ENCODE measurements at regions not wholly inside any gene's neighbourhood (a gene's known extent, or its start where the extent isn't known, plus 50 kb on each side); places are given as distances from the start of the nearest gene placed in this dataset.

DNA sequence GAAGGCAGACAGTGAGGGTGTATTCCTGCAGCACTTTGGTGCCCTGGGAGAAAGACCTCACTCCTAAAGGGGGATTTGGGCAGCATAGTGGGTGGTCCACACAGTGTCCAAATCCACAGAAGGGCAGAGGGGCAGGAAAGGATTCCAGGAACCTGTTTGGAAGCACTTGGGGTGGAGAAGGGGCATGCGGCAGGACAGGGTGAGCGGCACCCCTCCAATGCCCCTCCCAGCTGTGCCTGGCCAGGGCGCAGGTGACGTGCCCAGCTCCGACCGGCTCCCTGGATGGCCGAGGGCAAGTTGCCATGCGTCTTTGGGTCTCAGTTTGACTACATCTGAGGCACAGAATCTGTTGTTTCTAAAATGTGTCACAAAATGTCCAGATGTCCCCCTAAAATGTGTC is 66.5 kb upstream of the HMX1 start:
- TF ChIP-seq, protein P1, sequence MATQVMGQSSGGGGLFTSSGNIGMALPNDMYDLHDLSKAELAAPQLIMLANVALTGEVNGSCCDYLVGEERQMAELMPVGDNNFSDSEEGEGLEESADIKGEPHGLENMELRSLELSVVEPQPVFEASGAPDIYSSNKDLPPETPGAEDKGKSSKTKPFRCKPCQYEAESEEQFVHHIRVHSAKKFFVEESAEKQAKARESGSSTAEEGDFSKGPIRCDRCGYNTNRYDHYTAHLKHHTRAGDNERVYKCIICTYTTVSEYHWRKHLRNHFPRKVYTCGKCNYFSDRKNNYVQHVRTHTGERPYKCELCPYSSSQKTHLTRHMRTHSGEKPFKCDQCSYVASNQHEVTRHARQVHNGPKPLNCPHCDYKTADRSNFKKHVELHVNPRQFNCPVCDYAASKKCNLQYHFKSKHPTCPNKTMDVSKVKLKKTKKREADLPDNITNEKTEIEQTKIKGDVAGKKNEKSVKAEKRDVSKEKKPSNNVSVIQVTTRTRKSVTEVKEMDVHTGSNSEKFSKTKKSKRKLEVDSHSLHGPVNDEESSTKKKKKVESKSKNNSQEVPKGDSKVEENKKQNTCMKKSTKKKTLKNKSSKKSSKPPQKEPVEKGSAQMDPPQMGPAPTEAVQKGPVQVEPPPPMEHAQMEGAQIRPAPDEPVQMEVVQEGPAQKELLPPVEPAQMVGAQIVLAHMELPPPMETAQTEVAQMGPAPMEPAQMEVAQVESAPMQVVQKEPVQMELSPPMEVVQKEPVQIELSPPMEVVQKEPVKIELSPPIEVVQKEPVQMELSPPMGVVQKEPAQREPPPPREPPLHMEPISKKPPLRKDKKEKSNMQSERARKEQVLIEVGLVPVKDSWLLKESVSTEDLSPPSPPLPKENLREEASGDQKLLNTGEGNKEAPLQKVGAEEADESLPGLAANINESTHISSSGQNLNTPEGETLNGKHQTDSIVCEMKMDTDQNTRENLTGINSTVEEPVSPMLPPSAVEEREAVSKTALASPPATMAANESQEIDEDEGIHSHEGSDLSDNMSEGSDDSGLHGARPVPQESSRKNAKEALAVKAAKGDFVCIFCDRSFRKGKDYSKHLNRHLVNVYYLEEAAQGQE (IDR thresholded peaks at IDR 0.05; ENCODE audit: insufficient replicate concordance, low read depth) = no peak
- no peak for TF ChIP-seq POLR2AphosphoS5 (IDR thresholded peaks at IDR 0.05; ENCODE audit: low read depth)
- TF ChIP-seq, protein P2, sequence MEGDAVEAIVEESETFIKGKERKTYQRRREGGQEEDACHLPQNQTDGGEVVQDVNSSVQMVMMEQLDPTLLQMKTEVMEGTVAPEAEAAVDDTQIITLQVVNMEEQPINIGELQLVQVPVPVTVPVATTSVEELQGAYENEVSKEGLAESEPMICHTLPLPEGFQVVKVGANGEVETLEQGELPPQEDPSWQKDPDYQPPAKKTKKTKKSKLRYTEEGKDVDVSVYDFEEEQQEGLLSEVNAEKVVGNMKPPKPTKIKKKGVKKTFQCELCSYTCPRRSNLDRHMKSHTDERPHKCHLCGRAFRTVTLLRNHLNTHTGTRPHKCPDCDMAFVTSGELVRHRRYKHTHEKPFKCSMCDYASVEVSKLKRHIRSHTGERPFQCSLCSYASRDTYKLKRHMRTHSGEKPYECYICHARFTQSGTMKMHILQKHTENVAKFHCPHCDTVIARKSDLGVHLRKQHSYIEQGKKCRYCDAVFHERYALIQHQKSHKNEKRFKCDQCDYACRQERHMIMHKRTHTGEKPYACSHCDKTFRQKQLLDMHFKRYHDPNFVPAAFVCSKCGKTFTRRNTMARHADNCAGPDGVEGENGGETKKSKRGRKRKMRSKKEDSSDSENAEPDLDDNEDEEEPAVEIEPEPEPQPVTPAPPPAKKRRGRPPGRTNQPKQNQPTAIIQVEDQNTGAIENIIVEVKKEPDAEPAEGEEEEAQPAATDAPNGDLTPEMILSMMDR (IDR thresholded peaks at IDR 0.05; ENCODE audit: insufficient read depth, low read length) = no peak
- TF ChIP-seq SPI1 (IDR thresholded peaks at IDR 0.05; ENCODE audit: borderline replicate concordance, low read depth) = no peak
- no peak for TF ChIP-seq GABPA (IDR thresholded peaks at IDR 0.05; ENCODE audit: low read depth)

DNA sequence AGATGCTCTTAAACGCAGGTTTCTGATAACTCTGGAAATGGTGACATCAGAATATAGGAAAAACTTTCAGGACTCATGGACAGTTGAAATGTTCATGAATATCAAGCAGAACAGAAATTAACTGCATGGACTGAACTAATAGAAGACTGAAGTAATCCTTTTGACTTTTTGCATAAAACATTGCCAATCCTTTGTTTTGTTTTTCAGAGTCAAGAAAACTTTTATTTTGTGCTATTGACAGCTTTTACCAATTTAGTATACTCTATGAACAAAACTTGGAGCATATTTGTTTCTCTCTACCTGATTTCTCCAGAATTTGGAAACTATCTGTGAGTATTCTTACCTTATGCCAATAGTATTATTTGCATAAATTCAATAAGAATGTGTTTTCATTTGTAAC is 61.2 kb upstream of the HMX1 start:
- H3K4me3 ChIP-seq (replicated peaks; ENCODE audit: insufficient read depth, low read length) = no peak overlapping the region
- TF ChIP-seq SPI1 (IDR thresholded peaks at IDR 0.05; ENCODE audit: borderline replicate concordance, low read depth) = no peak
- TF ChIP-seq, protein P1 (IDR thresholded peaks at IDR 0.05; ENCODE audit: insufficient replicate concordance, low read depth) = no peak
- TF ChIP-seq, protein P2 (IDR thresholded peaks at IDR 0.05; ENCODE audit: insufficient read depth, low read length) = no peak
- TF ChIP-seq GABPA (IDR thresholded peaks at IDR 0.05; ENCODE audit: low read depth) = no peak
- TF ChIP-seq POLR2AphosphoS5 (IDR thresholded peaks at IDR 0.05; ENCODE audit: low read depth) = no peak

More for the DNA sequence above, 66.5 kb upstream of the HMX1 start:
- Histone ChIP-seq H3K27ac (replicated peaks) (no peak overlapping the region), H3K4me3 (replicated peaks; ENCODE audit: insufficient read depth, low read length) (no peak overlapping the region), H3K27me3 (ENCODE audit: insufficient read depth, poor library complexity, severe bottlenecking) (no peaks in the 10 kb centered on the region)
- no peak for DNase-seq (ENCODE audit: low read depth in 1 of 2, low spot score in 1 of 2)

DNA sequence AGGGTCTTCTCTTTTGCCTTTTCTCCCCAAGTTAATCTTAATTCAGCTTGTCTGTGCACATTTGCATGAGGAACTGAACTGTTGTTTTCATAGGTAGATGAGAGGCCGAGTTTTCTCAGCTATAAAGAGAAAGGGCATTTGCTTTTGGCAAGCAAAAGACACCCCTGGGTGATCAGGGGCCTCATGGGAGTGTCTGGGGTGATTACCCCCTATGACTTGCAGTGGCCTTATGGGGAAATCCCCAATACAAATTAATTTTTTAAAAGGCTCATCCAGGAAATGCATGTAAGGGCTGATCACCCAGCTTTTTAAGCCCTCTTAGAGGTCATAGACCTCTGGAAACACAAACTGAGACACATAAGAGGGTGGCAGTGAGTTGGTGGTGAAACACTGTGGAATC is 56.4 kb upstream of the HMX1 start:
- H3K27ac ChIP-seq (replicated peaks) = no peak overlapping the region
- TF ChIP-seq GABPA (IDR thresholded peaks at IDR 0.05; ENCODE audit: low read depth) (no peak), SPI1 (IDR thresholded peaks at IDR 0.05; ENCODE audit: borderline replicate concordance, low read depth) (no peak), POLR2AphosphoS5 (IDR thresholded peaks at IDR 0.05; ENCODE audit: low read depth) (no peak)
- TF ChIP-seq, protein P2 (IDR thresholded peaks at IDR 0.05; ENCODE audit: insufficient read depth, low read length) = no peak
- TF ChIP-seq, protein P1 (IDR thresholded peaks at IDR 0.05; ENCODE audit: insufficient replicate concordance, low read depth) = no peak

More for the DNA sequence above, 61.2 kb upstream of the HMX1 start:
- no peaks in the 10 kb centered on the region for H3K27me3 ChIP-seq (ENCODE audit: insufficient read depth, poor library complexity, severe bottlenecking)
- no peak overlapping the region for H3K27ac ChIP-seq (replicated peaks)
- DNase-seq (ENCODE audit: low read depth in 1 of 2, low spot score in 1 of 2) = no peak

More for the DNA sequence above, 56.4 kb upstream of the HMX1 start:
- no peak for DNase-seq (ENCODE audit: low read depth in 1 of 2, low spot score in 1 of 2)
- no peak overlapping the region for H3K4me3 ChIP-seq (replicated peaks; ENCODE audit: insufficient read depth, low read length)
- H3K27me3 ChIP-seq (ENCODE audit: insufficient read depth, poor library complexity, severe bottlenecking) = no peaks in the 10 kb centered on the region

All from HL-60 (cell line).